RPMI7951 (cell line): ENCODE measurements at regions not wholly inside any gene's neighbourhood (a gene's known extent, or its start where the extent isn't known, plus 50 kb on each side); places are given as distances from the start of the nearest gene placed in this dataset.

Source experiments
- DNase-seq: peaks from one replicate; pipeline ENCODE4 v3.0.0-alpha.2; 2012; ENCODE audit warnings: low read depth

DNA sequence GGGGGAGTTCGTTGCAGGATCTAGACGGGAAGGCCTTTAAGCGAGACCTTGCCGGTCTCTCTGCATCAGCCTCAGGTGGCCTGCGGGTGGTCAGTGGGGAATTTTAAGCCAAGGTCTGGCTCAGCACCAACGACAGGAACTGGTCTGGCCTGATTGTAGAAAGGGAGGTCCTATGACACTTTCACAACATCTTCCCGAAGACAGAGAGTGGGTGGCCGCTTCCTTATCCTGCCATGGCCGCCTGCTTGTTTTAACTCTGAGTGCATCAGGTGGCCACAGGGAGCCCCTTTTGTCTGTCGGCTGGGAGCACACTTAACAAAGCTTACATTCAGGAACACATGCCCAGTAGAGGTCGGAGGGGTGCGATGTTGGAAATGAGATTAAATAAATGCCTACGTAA lies 363.7 kb upstream of the MYT1L start:
- DNase-seq: no peak

DNA sequence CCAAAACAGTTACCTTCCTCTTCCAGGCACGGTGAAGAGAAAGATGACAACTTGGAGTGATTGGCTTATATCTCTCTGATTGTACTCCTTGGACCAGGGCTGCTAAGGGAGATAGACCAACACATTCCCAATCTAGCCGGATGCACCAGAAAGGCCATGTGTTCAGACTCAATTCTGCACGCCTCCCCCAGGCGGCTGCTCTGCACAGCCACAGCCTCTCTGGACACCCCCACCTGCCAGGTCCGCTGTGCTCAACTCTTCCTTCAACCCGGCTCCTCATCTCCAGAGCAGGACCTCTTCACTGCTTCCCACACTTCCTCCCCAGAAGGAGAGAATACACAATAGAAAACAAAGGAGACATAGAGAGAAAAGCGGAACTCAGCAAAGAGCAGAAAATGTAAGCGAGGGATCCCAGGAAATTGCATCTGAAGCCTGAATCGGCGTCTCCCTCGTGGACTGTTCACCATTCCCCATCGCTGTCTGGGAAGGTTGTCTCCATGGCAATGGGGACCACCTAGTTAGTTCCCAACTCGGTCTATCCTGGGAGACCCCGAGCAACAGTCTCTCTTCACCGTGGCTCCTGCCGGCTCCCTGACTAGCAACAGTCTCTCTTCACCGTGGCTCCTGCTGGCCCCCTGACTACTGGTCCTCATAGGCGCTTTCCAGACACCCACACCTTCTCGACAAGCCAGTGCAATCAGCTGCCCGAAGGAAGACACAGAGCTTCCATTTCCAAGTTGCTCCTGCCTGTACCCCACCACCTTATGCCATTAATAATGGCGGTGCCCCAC lies 361.7 kb upstream of the MYT1L start:
- no peak for DNase-seq

DNA sequence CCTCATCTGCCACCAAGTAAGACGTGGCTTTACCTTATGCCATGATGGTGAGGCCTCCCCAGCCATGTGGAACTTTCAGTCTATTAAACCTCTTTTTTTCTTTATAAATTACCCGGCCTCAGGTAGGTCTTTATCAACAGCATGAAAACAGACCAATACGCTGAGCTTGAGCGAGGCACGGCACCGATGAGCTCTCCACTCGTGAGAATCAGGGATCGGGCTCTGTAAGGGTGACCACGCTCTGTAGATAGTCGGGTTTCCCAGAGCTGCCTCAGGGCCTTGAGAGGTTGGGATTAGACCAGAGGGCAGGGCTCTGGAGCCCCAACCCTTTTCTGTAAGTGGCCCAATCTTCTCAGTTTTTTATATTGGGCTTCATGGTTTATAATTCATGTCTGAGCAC lies 360.3 kb upstream of the MYT1L start:
- no peak for DNase-seq

DNA sequence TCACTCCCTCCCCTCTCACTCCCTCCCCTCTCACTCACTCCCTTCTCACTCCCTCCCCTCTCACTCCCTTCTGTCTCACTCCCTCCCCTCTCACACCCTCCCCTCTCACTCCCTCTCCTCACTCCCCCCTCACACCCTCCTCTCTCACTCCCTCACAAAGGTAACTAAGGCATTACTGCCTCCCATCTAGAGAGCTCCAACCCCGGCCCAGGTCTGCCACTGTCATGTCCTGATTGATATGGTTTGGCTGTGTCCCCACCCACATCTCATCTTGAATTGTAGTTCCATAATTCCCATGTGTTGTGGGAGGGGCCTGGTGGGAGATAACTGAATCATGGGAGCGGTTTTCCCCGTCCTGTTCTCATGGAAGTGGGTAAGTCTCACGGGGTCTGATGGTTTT lies 359.9 kb upstream of the MYT1L start:
- DNase-seq: no peak

DNA sequence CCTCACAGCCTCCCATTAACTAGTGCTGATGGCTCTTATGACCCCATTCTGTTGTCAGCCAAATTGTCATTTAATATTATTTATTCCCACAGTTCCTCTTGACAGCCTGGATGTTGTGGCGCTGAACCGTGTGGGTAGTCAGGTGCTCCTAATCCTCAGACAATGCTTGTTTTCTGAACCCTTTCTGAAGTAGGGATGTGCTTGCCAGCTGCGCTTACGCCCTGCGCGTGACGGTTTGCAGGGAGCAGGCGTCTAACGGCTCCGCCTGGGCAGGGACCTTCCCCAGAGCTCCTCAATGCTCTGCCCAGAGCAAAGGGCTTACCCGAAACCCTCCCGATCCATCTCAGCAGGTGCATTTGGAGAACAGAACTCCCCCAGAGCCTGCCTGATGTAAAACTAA lies 358.2 kb upstream of the MYT1L start:
- DNase-seq: no peak

DNA sequence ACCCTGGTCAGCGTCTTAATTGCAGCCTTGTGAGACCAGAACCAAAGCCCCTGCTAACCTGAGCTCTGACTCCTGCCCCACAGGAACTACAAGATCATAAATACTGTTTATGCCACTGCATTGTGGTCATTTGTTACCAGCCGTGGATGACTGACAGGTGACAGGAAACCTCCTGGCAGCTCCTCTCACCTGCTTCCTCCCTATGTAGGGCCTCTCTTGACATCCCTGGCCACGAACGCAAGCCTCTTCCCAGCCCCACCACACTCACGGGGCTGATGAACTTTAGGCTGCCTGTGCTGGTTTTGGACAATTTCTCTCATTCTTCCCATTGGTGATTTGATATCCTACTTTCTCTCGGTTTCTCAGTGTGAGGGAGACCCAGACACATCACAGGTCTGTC lies 357.2 kb upstream of the MYT1L start:
- no peak for DNase-seq

DNA sequence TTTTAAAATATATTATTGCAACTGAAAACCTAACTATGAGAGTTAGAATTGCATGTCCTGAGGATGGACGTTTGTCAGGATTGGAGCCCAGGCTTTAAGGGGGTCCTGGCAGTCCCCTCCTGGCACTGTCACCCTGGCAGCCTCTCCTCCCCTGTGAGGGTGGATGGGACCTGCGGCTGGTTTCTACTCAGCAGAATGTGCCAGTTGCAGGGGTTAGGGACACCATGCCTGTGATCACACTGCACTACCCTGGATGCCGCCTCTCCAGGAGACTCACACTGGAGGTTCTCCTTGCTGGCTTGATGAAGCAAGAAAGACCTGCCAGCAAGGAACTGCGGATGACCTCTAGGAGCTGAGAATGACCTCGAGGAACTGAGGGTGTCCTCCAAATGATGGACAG lies 356.7 kb upstream of the MYT1L start:
- DNase-seq: no peak

DNA sequence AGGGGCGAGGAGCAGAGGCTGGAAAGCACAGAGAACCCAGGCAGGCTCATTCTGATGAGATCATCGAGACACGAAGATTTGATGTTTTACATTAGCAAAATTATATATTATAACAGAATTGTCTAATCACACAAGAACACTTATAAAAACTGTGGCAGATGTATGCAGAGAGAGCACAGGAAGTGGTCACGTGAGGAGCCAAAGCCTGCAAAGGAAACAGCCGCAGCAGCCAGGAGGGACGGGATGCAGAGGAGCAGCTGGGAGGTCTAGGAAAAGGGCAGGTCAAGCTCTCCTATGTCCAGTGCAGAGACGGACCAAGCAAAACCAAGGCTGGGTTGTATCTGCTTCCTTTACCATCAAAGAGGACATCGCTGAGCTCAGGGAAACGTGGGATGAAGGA lies 355.1 kb upstream of the MYT1L start:
- DNase-seq: no peak

DNA sequence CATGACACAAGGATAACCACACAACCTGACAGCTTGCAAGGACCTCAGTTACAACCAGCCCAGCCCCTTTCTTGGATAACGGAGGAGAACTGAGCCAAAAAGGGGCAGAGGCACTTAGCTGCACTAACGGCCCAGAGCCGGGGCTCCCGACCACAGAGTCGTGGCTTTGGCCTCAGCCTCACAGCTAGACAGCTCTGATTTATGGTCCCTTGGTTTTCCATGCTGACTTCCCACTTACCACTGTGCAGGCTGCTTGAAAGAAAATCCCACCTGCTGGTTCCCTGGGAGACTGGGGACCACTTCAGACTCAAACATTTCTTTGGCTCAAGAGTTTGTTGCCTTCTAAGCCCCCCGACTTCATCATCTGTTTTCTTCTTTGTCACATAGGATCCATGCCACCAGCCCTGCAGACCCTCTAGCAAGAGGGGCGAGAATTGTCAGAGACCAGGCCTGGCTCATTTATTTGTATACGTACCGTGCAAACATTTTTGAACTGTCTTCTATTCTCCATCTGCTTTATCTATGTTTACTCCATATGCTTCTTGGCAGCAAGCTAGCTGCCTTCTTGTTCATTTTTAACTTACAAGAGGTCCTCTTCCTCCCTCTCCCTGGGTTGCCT lies 352.6 kb upstream of the MYT1L start:
- DNase-seq: no peak

DNA sequence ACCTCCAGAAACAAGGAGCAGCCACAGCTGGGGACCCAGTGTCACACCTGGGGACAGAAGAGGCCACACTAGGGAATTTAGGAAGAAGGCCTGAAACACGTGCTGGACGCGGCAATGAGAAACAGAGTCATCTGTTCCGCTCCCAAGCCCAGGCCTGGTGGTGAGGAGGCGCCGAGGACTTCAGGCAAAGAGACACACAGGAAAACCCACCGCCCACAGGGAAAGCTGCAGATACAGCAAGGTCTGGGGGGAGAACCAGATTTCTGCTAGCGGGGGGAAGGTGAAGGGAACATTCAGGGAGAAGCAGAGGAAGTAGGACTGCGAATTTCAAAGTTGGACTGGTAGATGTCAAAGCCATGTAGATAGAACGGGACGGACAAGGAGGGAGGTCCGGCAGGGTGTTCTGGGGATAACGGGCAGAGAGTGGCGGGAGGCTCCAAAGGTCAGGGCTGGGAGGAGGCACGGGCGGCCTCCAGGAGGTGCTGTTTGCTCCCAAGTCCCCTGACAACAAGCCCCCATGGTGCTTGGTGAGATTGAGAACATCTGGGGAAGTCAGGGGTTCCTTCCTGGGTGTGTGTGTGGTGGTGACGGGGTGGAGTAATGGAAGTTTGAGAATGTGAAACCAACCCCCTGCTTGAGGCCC lies 351.7 kb upstream of the MYT1L start:
- no peak for DNase-seq

DNA sequence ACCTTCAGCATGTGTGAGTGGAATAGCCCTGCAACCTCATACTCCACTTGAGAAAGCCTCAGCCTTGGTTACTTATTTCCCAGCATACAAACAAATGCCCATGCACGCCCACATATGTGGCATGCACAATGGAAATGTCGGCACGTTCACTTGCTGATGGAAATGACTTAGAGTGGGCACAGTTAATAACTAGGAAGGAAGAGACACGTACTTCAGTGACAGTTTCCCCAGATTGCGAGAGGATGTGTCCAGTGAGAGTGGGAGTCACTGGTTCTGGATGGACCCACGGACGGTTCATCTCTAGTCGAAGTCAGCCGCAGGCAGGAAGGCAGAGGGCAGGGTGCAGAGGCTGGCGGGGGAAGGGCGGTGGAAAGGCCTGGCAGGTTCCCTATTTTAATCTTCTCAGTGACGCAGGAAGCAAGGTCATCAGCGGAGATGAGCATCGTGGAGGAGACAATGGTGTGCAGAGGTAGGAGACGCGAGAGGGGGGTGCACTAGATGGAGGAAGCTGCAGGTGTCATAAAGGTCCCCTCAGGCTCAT lies 350.7 kb upstream of the MYT1L start:
- DNase-seq: no peak

DNA sequence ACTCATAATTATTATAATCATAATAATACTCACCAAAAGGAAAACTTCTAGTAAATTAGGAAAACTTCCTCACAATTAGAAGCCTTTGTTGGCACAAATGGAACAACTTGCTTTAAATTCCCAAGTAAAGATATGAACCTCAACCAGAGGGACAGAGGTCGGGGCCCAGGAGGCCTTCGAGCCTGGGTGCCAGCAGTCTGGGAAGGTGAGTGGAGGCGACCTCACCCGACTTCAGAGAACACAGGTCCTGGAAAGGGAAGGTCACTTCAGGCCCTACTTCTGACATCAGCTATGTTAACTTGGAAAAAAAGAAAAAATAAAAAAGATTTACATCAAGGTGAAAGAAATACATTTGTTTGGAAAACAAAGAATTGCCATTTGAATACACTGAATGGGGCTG lies 350.0 kb upstream of the MYT1L start:
- DNase-seq: no peak

DNA sequence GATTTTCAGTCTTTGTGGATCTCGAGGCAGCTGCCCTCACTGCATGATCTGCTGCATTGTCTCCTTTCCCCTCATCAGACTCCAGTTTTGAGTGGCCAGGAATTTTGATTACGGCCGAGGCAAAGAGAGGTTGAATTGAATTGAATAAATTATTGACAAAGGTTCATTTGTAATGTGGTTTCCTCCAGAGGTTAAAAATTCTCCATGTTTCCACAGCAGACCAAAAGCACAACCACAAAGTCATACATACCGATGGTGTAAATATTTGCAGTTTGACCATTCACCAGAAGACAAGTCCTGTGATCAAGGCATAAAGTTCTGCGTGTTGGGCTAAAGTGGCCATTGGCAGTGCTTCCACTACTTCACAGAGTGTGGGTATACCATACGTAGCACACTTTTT lies 343.8 kb upstream of the MYT1L start:
- DNase-seq: no peak

DNA sequence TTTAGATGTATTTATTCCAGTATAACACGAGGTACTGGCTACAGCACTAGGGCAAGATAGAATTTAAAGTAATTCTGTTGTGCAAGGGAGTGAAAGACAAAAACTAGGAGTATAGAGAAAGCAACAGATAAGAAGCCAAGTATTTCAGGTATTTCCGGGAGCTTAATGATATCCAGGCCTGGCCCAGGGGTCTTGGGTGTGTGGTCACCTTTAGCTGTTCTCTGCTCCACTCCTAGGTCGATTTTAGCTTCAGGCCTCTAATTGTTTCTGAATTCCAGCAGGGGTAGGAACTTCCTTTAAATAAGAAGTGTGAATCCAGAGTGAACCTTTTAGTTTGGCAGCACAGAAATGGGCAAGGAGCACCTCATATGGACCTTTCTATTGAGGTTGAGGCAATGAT lies 342.3 kb upstream of the MYT1L start:
- DNase-seq: no peak

DNA sequence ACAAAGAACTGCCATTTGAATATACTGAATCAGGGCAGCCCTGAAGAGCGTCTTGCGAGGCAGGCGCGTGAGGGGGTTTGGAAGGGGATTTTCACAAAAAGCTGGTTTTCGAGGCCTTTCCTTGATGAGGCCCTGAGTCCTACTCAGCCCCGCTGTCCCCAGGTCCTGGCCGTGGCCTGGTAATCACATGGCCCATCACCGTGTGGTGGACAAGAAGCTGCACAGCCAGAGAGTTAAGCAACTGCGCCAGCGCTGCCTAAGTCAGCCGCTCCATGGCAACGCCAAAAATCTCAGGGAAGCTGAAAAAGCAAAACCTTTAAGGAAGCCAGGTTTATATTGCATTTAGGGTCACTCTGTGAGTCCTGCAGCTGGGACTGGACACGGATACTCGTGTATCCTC lies 341.2 kb upstream of the MYT1L start:
- no peak for DNase-seq

DNA sequence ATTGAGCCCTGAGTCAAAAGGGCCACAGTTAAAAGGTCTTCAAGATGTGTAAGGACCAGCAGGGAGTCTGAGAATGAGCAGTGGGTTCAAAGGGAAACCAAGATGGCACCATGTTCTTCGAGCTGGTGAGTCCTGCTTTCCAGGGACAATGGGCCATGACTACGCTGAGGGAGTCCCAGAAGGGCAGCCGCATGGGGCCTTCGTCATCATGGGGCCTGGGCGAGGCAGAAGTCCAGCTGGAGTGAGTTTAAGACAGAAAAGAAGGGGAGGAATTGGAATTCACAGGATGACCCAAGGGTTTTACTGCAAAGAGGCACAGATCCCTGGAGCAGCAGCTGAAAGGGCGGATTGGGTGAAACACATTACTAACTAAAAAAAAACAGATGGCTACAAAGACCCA lies 340.8 kb upstream of the MYT1L start:
- DNase-seq: no peak

DNA sequence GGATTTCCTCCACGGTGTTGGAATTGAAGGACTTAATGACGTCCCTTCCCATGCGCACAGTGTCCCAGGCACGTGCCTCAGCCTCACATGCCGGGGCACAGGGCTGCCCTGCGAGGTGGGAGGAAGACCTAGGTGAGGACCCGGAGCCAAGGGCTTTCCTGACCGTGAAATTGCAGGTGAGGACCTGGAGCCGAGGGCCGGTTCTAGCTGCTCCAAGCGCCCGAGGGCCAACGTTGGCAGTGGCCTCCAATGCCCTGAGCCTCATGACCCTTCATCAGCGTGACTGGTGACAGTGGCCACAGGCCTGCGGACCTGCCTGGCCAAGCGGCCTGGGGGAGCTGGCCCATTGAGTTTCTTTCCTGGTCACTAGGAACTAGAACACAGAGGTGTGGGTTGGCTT lies 338.2 kb upstream of the MYT1L start:
- no peak for DNase-seq

DNA sequence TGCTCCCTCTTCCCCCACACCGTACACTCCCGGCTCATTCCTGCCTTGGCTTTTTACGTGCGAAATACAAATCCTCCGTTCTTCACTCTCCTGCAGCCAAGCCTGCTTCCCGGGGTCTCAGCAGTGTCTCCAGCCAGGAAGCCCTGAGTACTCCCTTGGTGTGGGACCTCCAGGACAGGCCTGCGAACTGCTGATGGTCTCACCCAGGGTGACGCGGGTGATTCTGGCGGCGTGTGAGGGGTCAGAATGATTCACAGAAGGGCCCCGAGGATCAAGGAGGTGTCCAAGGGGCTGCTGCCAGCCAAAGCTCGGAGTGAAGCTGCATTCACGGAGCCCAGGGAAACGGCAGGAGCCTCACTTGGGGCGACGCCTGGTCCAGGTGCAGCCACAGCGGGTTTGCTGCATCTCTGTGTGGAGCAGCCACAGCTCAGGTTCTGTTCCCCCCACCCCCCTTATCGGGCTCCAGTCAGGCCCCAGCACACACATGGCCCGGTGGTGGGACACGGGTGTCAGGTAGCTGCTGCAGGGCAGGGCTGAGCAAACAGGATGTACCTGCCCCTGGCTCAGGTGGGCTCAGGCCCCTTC lies 337.7 kb upstream of the MYT1L start:
- DNase-seq: no peak

DNA sequence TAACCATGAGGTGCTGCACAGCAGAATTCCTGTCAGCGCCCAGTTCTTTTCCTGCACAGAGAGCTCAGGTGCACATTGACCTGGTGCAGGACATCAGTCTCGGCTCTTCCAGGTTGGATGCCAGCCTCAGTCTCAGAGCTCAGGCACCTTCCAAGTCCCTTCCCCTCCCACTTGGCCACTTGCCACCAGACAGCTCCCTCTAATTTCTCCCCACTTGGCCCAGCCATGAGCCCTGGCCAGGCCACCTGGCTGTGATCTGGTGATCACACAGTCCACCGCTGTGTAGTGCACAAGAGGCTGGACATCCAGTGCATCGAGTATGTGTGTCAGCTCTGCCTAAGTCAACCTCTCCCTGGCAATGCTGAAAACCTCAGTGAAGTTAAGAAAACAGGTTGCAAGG lies 336.6 kb upstream of the MYT1L start:
- no peak for DNase-seq

DNA sequence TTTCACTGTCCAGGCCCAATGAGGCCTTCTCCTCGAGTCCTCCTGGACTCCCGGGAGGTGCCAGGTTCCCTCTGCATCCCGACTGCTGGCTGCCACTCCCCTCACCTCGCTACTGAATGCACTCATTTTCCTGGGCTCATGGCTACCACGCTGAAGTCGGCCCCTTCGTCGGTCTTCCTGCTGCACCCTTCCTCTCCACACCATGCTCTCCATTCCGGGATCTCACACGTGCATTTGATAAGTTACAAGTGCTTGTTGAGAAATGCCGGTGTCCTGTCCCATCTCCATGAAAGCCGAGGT lies 334.7 kb upstream of the MYT1L start:
- no peak for DNase-seq

DNA sequence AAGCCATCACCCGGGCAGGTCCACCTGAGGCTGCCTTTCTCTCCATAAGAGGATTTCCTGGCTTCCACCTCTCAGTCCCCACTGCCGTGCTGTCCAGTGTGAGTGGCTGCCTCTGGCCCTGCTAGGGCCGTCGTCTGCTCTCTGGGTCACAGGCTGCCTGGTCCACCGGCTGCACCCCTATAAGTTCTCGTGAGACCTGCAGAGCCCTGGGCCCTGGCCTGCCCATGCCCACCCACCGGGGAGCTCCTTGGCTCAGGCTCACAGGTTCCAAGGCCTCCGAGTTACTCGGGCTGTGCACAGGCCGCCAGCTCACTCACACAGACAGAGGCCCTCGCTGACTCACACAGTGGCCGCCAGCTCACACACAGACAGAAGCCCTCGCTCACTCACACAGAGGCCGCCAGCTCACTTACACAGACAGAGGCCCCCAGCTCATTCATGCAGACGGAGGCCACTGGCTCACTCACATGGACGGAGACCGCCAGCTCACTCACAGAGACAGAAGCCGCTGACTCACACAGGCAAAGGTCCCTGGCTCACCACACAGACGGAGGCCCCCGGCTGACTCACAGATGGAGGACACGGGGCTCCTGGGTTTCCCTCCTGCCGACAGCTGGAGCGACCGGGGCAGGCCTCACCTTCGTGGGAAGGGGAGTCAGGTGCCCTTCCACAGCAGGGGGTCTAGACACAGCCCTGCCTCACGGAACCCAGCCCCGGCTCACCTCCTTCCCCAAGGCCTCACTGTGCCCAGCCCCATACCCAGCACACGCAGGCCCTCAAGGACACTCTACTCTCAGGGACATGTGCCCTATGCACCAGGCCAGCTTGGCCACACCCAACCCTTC lies 334.1 kb upstream of the MYT1L start:
- peak; percentile 96 for DNase-seq
